ENCODE measurements at regions not wholly inside any gene's neighbourhood (a gene's known extent, or its start where the extent isn't known, plus 50 kb on each side); places are given as distances from the start of the nearest gene placed in this dataset.

DNA sequence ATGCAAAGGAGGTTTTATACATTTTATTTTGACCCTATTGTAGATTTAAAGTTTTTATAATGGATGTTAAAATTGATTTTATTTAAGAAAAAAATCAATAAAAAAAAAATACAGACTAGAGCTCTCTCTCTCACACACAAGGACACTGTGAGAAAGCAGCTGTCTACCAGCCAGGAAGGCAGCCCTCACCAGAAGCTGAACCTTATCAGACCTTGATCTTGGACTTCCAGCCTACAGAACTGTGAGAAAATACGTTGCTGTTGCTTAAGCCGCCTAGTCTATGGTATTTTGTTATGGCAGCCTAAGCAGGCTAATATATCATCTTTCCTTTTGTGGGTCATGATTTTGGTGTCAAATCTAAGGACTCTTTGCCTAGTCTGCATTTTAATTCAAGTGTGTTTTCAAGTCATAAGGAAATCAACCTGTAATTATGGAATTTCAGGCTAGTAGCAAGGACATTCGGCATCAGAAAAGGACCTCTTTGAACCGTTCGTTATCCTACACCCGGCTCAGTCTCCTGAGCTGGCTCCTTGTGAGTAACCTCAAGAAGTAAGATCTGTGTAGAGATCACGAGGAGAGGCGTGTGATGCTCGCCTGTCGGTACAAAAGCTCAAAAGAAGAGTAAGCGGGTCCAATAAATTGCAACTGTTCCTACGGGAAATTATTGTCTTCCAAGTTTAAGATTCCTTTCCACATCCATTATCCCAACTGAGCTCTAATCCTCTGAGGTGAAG is 98.2 kb downstream of the PDCL3 start:
- Histone ChIP-seq H3K27me3 (no peaks in the 10 kb centered on the region), H3K9me3 (no peaks in the 10 kb centered on the region), H3K9ac (ENCODE audit: low read depth in 2 of 2, low read length in 2 of 2) (no peak overlapping the region), H3K4me1 (no peaks in the 10 kb centered on the region), H3K27ac (no peak overlapping the region), H3K36me3 (no peaks in the 10 kb centered on the region), H3K4me3 (no peak overlapping the region)
- intact Hi-C loops (cut with DNase I): no loop called here
- DNase-seq: no peak
- TF ChIP-seq, protein P1, sequence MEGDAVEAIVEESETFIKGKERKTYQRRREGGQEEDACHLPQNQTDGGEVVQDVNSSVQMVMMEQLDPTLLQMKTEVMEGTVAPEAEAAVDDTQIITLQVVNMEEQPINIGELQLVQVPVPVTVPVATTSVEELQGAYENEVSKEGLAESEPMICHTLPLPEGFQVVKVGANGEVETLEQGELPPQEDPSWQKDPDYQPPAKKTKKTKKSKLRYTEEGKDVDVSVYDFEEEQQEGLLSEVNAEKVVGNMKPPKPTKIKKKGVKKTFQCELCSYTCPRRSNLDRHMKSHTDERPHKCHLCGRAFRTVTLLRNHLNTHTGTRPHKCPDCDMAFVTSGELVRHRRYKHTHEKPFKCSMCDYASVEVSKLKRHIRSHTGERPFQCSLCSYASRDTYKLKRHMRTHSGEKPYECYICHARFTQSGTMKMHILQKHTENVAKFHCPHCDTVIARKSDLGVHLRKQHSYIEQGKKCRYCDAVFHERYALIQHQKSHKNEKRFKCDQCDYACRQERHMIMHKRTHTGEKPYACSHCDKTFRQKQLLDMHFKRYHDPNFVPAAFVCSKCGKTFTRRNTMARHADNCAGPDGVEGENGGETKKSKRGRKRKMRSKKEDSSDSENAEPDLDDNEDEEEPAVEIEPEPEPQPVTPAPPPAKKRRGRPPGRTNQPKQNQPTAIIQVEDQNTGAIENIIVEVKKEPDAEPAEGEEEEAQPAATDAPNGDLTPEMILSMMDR (IDR thresholded peaks at IDR 0.05): no peak

DNA sequence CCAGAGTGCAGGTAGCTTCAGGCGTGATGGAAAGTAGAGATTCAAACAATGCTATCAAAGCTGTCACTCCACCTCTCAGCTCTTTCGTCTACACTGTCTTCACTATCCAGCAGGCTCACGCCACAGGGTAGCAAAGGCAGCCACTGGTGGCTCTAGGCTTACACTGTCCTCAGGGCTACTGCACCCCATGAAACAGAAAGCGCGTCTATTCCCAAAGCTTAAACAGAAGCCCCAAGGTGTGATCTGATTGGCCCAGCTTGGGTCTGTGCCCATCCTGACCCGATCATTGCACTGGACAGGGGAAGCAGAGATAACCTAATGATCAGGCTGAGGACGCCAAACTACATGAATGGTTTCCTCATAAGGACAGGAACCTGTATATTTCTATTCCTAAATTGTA is 100.1 kb downstream of the PDCL3 start:
- intact Hi-C loops (cut with DNase I): no loop called here
- TF ChIP-seq, protein P1 (IDR thresholded peaks at IDR 0.05): no peak
- DNase-seq: no peak
- Histone ChIP-seq H3K9ac (ENCODE audit: low read depth in 2 of 2, low read length in 2 of 2) (no peak overlapping the region), H3K27me3 (no peaks in the 10 kb centered on the region), H3K4me1 (no peaks in the 10 kb centered on the region), H3K36me3 (no peaks in the 10 kb centered on the region), H3K27ac (no peak overlapping the region), H3K9me3 (no peaks in the 10 kb centered on the region), H3K4me3 (no peak overlapping the region)

DNA sequence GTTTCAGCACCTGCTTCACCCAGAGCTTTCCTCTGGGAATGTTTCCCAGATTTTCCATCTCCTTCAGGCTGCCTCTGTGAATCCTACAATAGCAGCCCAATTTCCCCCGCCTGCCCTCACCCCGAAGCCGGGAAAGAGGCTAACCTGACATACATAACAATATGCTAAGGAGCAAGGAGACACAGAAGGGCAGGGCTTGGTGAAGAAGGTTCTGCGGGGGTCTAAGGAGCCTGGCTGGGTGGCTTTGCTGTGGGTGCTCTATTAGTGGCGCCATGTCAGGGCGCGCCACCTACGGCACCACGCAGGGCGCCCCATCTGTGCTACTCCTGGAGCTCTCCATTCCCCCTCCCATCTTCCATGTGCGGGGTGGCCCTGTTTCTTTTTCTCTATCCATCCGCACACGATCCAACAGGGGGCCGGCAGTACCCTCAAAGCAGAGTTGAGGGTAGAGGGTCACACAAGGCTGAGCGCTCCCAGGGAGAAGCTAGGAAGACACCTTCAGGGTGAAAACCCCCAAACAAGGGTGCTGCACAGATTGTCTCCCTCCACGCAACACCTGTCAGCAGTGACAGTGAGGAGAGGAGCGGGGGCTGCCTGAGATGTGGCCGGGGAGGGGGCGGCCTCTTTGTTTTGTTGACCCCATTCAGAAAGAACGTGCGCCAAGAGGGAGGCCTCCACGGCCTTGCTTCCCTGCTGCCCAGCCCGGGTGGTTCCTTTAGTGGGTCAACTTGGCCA is 101.4 kb downstream of the PDCL3 start:
- Histone ChIP-seq H3K27me3 (no peaks in the 10 kb centered on the region), H3K4me3 (no peak overlapping the region), H3K36me3 (no peaks in the 10 kb centered on the region), H3K9ac (ENCODE audit: low read depth in 2 of 2, low read length in 2 of 2) (no peak overlapping the region), H3K27ac (no peak overlapping the region), H3K9me3 (no peaks in the 10 kb centered on the region), H3K4me1 (no peaks in the 10 kb centered on the region)
- intact Hi-C loops (cut with DNase I): no loop called here
- TF ChIP-seq, protein P1 (IDR thresholded peaks at IDR 0.05): no peak
- no peak for DNase-seq

DNA sequence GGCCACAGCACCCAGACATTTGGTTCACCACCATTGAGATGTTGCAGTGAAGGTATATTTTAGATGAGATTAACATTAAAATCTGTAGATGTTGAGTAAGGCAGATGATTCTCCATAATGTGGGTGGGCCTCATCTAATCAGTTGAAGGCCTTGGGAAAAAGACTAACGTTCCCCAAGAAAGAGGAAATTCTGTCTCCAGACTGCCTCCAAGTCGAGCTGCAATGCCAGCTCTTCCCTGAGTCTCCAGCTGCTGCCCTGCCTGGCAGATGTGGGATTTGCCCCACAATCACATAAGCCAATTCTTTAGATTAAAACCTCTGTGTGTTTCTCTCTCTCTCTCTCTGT is 101.9 kb downstream of the PDCL3 start:
- Histone ChIP-seq H3K27me3 (no peaks in the 10 kb centered on the region), H3K4me1 (no peaks in the 10 kb centered on the region), H3K9ac (ENCODE audit: low read depth in 2 of 2, low read length in 2 of 2) (no peak overlapping the region), H3K36me3 (no peaks in the 10 kb centered on the region), H3K9me3 (no peaks in the 10 kb centered on the region), H3K27ac (no peak overlapping the region), H3K4me3 (no peak overlapping the region)
- DNase-seq: no peak
- TF ChIP-seq, protein P1 (IDR thresholded peaks at IDR 0.05): no peak
- intact Hi-C loops (cut with DNase I): no loop called here

DNA sequence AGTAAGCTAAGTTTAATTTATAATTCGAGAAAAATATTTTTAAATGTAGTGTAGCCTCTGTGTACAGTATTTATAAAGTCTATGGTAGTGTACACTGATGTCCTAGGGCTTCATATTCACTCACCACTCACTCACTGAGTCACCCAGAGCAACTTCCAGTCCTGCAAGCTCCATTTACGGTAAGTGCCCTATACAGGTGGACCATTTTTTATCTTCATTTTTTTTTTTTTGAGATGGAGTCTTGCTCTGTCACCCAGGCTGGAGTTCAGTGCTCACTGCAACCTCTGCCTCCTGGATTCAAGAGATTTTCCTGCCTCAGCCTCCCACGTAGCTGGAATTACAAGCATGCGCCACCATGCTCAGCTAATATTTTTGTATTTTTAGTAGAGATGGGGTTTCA is 104.2 kb downstream of the PDCL3 start:
- Histone ChIP-seq H3K36me3 (no peaks in the 10 kb centered on the region), H3K27ac (no peak overlapping the region), H3K9ac (ENCODE audit: low read depth in 2 of 2, low read length in 2 of 2) (no peak overlapping the region), H3K27me3 (no peaks in the 10 kb centered on the region), H3K9me3 (no peaks in the 10 kb centered on the region), H3K4me3 (no peak overlapping the region), H3K4me1 (no peaks in the 10 kb centered on the region)
- TF ChIP-seq, protein P1 (IDR thresholded peaks at IDR 0.05): no peak
- intact Hi-C loops (cut with DNase I): no loop called here
- no peak for DNase-seq
